IMR-90 (cell line): ENCODE measurements at regions not wholly inside any gene's neighbourhood (a gene's known extent, or its start where the extent isn't known, plus 50 kb on each side); places are given as distances from the start of the nearest gene placed in this dataset.

ENCODE experiments used
- BHLHE40 ChIP-seq: fragments of 150-350 bp; IDR thresholded peaks from 2 replicates; pipeline ENCODE4 v1.6.1; 2016; ENCODE audit warnings: mild to moderate bottlenecking, low read depth, low read length
- CHD1 ChIP-seq: IDR thresholded peaks from 2 replicates; pipeline ENCODE4 v1.6.1; 2012; ENCODE audit warnings: low read depth, low read length, improper control_type of control experiment
- FOS ChIP-seq: fragments of 150-350 bp; IDR thresholded peaks from 2 replicates; pipeline ENCODE4 v1.6.1; 2016; ENCODE audit warnings: low read depth, low read length
- MAFK ChIP-seq: IDR thresholded peaks from 2 replicates; pipeline ENCODE4 v1.6.1; 2012; ENCODE audit warnings: low read depth, low read length, improper control_type of control experiment
- MAZ ChIP-seq: IDR thresholded peaks from 2 replicates; pipeline ENCODE4 v1.6.1; 2012; ENCODE audit warnings: low read depth, mild to moderate bottlenecking, low read length, improper control_type of control experiment, moderate library complexity, borderline replicate concordance
- MXI1 ChIP-seq: IDR thresholded peaks from 2 replicates; pipeline ENCODE4 v1.6.1; 2012; ENCODE audit warnings: low read depth, mild to moderate bottlenecking, low read length, moderate library complexity, borderline replicate concordance
- NFE2L2 ChIP-seq: fragments of 150-350 bp; IDR thresholded peaks from 2 replicates; pipeline ENCODE4 v1.6.1; 2016; ENCODE audit warnings: low read depth, mild to moderate bottlenecking, low read length
- POLR2A ChIP-seq: IDR thresholded peaks from 2 replicates; pipeline ENCODE4 v1.6.1; 2012; ENCODE audit warnings: mild to moderate bottlenecking, low read depth, low read length
- RAD21 ChIP-seq: IDR thresholded peaks from 2 replicates; pipeline ENCODE4 v1.6.1; 2012; ENCODE audit warnings: low read length, improper control_type of control experiment
- RCOR1 ChIP-seq: IDR thresholded peaks from 2 replicates; pipeline ENCODE4 v1.6.1; 2012; ENCODE audit warnings: mild to moderate bottlenecking, low read length, improper control_type of control experiment; ENCODE audit not compliant: insufficient replicate concordance
- SMC3 ChIP-seq: fragments of 150-350 bp; IDR thresholded peaks from 2 replicates; pipeline ENCODE4 v1.6.1; 2016; ENCODE audit warnings: low read depth, mild to moderate bottlenecking, antibody characterized with exemption, low read length, moderate library complexity
- TF ChIP-seq, protein P1 (sequence below): conservative IDR thresholded peaks from 2 replicates; pipeline ENCODE4 v1.5.1; 2012; ENCODE audit warnings: mild to moderate bottlenecking, low read depth, low read length, improper control_type of control experiment

- TF ChIP-seq, protein P1, sequence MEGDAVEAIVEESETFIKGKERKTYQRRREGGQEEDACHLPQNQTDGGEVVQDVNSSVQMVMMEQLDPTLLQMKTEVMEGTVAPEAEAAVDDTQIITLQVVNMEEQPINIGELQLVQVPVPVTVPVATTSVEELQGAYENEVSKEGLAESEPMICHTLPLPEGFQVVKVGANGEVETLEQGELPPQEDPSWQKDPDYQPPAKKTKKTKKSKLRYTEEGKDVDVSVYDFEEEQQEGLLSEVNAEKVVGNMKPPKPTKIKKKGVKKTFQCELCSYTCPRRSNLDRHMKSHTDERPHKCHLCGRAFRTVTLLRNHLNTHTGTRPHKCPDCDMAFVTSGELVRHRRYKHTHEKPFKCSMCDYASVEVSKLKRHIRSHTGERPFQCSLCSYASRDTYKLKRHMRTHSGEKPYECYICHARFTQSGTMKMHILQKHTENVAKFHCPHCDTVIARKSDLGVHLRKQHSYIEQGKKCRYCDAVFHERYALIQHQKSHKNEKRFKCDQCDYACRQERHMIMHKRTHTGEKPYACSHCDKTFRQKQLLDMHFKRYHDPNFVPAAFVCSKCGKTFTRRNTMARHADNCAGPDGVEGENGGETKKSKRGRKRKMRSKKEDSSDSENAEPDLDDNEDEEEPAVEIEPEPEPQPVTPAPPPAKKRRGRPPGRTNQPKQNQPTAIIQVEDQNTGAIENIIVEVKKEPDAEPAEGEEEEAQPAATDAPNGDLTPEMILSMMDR = no peak
- no peak for TF ChIP-seq FOS
- no peak for TF ChIP-seq RCOR1
- no peak for TF ChIP-seq MAFK
- no peak for TF ChIP-seq NFE2L2
- no peak for TF ChIP-seq POLR2A
- no peak for TF ChIP-seq MAZ
- TF ChIP-seq RAD21 = no peak
- no peak for TF ChIP-seq SMC3
- no peak for TF ChIP-seq CHD1
- TF ChIP-seq MXI1 = no peak
- TF ChIP-seq BHLHE40 = no peak
Measured at GRCh38 chr1:70554341-70554740, 143.3 kb downstream of the CTH start.
